ENCODE measurements at regions not wholly inside any gene's neighbourhood (a gene's known extent, or its start where the extent isn't known, plus 50 kb on each side); places are given as distances from the start of the nearest gene placed in this dataset.

DNA sequence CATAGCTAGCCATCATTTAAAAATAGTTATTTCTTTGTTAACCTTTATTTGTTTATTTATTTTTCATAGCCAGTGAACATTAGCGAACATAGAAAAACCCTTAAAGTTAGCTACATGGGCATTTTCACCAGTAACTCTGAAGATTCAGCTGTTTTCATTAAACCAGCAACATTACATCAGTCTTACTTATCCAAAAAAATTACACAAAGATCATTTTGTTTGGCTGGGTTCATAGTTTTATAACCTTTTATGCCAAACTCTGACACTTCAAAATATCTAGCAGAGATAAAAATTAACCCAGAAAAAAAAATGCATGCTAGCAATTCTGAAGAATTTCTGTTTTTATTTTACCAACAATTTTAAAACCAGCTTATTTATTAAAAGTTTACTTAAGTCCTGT lies 784.1 kb downstream of the PCDH18 start:
- CTCF ChIA-PET, result no interaction called here
- no peaks in the 10 kb centered on the region for H3K36me3 ChIP-seq (ENCODE audit: control insufficient read depth in 1 of 2, insufficient read depth in 2 of 2, low read length in 2 of 2)
- no peak for DNase-seq (ENCODE audit: low read depth, low spot score)
- H3K4me2 ChIP-seq (ENCODE audit: low read length), result no peak overlapping the region
- no peak overlapping the region for H2AFZ ChIP-seq (ENCODE audit: low read depth, low read length, poor library complexity, severe bottlenecking)
- no peaks in the 10 kb centered on the region for H3K4me1 ChIP-seq (ENCODE audit: control insufficient read depth in 1 of 2, insufficient read depth in 2 of 2, low read length in 2 of 2)
- H3K27ac ChIP-seq (ENCODE audit: low read depth, low read length), result no peak overlapping the region
- no peak overlapping the region for H3K9ac ChIP-seq (ENCODE audit: low read length)
- no peak overlapping the region for H3K4me3 ChIP-seq (replicated peaks in 1 of 2; ENCODE audit: low read depth in 1 of 2, low read length in 2 of 2)
- no peaks in the 10 kb centered on the region for H3K9me3 ChIP-seq (ENCODE audit: control insufficient read depth in 1 of 2, insufficient read depth in 1 of 2, low read depth in 1 of 2, low read length in 2 of 2)
- BruUV-seq (replicated peaks), result no TSS peak
- H3K9me2 ChIP-seq (ENCODE audit: insufficient read depth), result no peaks in the 10 kb centered on the region
- H4K20me1 ChIP-seq (ENCODE audit: insufficient read depth), result no peaks in the 10 kb centered on the region
- intact Hi-C loops (cut with micrococcal nuclease), result no loop called here
- H3K27me3 ChIP-seq (ENCODE audit: insufficient read depth, low read length), result no peaks in the 10 kb centered on the region
- RAD21 ChIA-PET (ENCODE audit: low non-redundant PET in 1 of 2, low total read pairs in 2 of 2, uncharacterized antibody in 2 of 2, unreplicated experiment in 2 of 2), result no interaction called here
- POLR2A ChIA-PET, result no interaction called here
- H3K79me2 ChIP-seq (ENCODE audit: insufficient read depth, low read length), result no peaks in the 10 kb centered on the region
- ATAC-seq, result no peak
- no peak for TF ChIP-seq RAD21 (IDR thresholded peaks at IDR 0.05; ENCODE audit: low read depth)
- no peak for TF ChIP-seq TCF7L2 (IDR thresholded peaks at IDR 0.05; ENCODE audit: borderline replicate concordance, extremely low read depth, insufficient read depth, insufficient read length)
- no peak for TF ChIP-seq JUND (IDR thresholded peaks at IDR 0.05)
- TF ChIP-seq SIN3A (IDR thresholded peaks at IDR 0.05; ENCODE audit: low read depth), result no peak
- TF ChIP-seq ZFX (IDR thresholded peaks at IDR 0.05), result no peak
- no peak for TF ChIP-seq POLR2A (IDR thresholded peaks at IDR 0.05; ENCODE audit: borderline replicate concordance, extremely low read depth, insufficient read depth, insufficient read length)
- no peak for TF ChIP-seq YY1 (IDR thresholded peaks at IDR 0.05; ENCODE audit: extremely low read depth, insufficient replicate concordance, low read depth, low read length)
- TF ChIP-seq EGR1 (IDR thresholded peaks at IDR 0.05; ENCODE audit: low read depth), result no peak
- TF ChIP-seq, protein P1, sequence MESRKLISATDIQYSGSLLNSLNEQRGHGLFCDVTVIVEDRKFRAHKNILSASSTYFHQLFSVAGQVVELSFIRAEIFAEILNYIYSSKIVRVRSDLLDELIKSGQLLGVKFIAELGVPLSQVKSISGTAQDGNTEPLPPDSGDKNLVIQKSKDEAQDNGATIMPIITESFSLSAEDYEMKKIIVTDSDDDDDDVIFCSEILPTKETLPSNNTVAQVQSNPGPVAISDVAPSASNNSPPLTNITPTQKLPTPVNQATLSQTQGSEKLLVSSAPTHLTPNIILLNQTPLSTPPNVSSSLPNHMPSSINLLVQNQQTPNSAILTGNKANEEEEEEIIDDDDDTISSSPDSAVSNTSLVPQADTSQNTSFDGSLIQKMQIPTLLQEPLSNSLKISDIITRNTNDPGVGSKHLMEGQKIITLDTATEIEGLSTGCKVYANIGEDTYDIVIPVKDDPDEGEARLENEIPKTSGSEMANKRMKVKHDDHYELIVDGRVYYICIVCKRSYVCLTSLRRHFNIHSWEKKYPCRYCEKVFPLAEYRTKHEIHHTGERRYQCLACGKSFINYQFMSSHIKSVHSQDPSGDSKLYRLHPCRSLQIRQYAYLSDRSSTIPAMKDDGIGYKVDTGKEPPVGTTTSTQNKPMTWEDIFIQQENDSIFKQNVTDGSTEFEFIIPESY (IDR thresholded peaks at IDR 0.05; ENCODE audit: extremely low read depth, insufficient replicate concordance, low read length), result no peak
- no peak for TF ChIP-seq SRF (IDR thresholded peaks at IDR 0.05; ENCODE audit: low read depth)
- TF ChIP-seq ELF1 (IDR thresholded peaks at IDR 0.05; ENCODE audit: borderline replicate concordance, low read depth), result no peak
- TF ChIP-seq, protein P2, sequence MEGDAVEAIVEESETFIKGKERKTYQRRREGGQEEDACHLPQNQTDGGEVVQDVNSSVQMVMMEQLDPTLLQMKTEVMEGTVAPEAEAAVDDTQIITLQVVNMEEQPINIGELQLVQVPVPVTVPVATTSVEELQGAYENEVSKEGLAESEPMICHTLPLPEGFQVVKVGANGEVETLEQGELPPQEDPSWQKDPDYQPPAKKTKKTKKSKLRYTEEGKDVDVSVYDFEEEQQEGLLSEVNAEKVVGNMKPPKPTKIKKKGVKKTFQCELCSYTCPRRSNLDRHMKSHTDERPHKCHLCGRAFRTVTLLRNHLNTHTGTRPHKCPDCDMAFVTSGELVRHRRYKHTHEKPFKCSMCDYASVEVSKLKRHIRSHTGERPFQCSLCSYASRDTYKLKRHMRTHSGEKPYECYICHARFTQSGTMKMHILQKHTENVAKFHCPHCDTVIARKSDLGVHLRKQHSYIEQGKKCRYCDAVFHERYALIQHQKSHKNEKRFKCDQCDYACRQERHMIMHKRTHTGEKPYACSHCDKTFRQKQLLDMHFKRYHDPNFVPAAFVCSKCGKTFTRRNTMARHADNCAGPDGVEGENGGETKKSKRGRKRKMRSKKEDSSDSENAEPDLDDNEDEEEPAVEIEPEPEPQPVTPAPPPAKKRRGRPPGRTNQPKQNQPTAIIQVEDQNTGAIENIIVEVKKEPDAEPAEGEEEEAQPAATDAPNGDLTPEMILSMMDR (IDR thresholded peaks at IDR 0.05 in 2 of 3, conservative IDR thresholded peaks at IDR 0.05 in 1 of 3; ENCODE audit: borderline replicate concordance in 1 of 3, insufficient read depth in 1 of 3, low read depth in 2 of 3, low read length in 2 of 3), result no peak

Data from HCT116 (cell line).